SU-DHL-6 (cell line): ENCODE measurements at regions not wholly inside any gene's neighbourhood (a gene's known extent, or its start where the extent isn't known, plus 50 kb on each side); places are given as distances from the start of the nearest gene placed in this dataset.

Experiments used
- H2AFZ ChIP-seq: fragments of 200-600 bp; sonication (generic); 2 replicates; pipeline ENCODE4 v1.6.1; 2014; ENCODE audit warnings: low read depth, mild to moderate bottlenecking, moderate library complexity, mixed read lengths, antibody characterized with exemption, low read length; ENCODE audit not compliant: severe bottlenecking
- H3F3A ChIP-seq: fragments of 200-600 bp; shearing (Covaris generic); 2 replicates; pipeline ENCODE4 v1.6.0; 2016; ENCODE audit warnings: antibody characterized with exemption, mild to moderate bottlenecking; ENCODE audit not compliant: insufficient read depth
- H3K27ac ChIP-seq: fragments of 200-600 bp; sonication (generic); 2 replicates; pipeline ENCODE4 v1.5.1; 2016; ENCODE audit warnings: low read depth, mild to moderate bottlenecking, low read length, moderate library complexity, mixed read lengths
- H3K27me3 ChIP-seq: fragments of 200-600 bp; sonication (generic), shearing (Covaris generic); 2 replicates; pipeline ENCODE4 v1.6.0; 2014; ENCODE audit warnings: mild to moderate bottlenecking, low read length
- H3K36me3 ChIP-seq: fragments of 200-600 bp; sonication (generic); 2 replicates; pipeline ENCODE4 v1.6.1; 2014; ENCODE audit warnings: mild to moderate bottlenecking, low read length, mixed read lengths
- H3K4me2 ChIP-seq: fragments of 300-600, 200-600 bp; shearing (Covaris generic), sonication (generic); 2 replicates; pipeline ENCODE4 v1.6.0; 2014; ENCODE audit warnings: low read length, low read depth, mild to moderate bottlenecking; ENCODE audit not compliant: poor library complexity, severe bottlenecking
- H3K4me3 ChIP-seq: fragments of 200-600 bp; sonication (generic); 2 replicates; pipeline ENCODE4 v1.5.1; 2014; ENCODE audit warnings: antibody characterized with exemption, low read length, mild to moderate bottlenecking, mixed read lengths; ENCODE audit not compliant: insufficient read depth, poor library complexity, severe bottlenecking
- H3K79me2 ChIP-seq: fragments of 200-600 bp; sonication (generic); 2 replicates; pipeline ENCODE4 v1.6.1; 2014; ENCODE audit warnings: mild to moderate bottlenecking, low read length, moderate library complexity; ENCODE audit not compliant: insufficient read depth
- H3K9ac ChIP-seq: fragments of 200-600 bp; sonication (generic); 2 replicates; pipeline ENCODE4 v1.7.0; 2014; ENCODE audit warnings: mild to moderate bottlenecking, low read length
- H3K9me2 ChIP-seq: fragments of 200-600 bp; sonication (generic); replicated peaks from 2 replicates; pipeline ENCODE4 v1.6.1; 2014; ENCODE audit warnings: low read length; ENCODE audit not compliant: insufficient read depth
- H3K9me3 ChIP-seq: fragments of 200-600 bp; sonication (generic); 2 replicates; pipeline ENCODE4 v1.6.1; 2014; ENCODE audit warnings: low read length, mixed read lengths; ENCODE audit not compliant: insufficient read depth
- H4K20me1 ChIP-seq: fragments of 200-600 bp; sonication (generic); 2 replicates; pipeline ENCODE4 v1.6.1; 2014; ENCODE audit warnings: low read depth, mild to moderate bottlenecking, antibody characterized with exemption, low read length, moderate library complexity, mixed read lengths
- EZH2phosphoT487 ChIP-seq: fragments of 200-600 bp; sonication (generic), shearing (Covaris generic); conservative IDR thresholded peaks from 2 replicates; pipeline ENCODE4 v1.6.1; 2018; ENCODE audit warnings: mild to moderate bottlenecking, antibody characterized with exemption, low read length, moderate library complexity, mixed read lengths
- TF ChIP-seq, protein P1 (sequence below): fragments of 200-600 bp; sonication (generic); IDR thresholded peaks from one replicate; pipeline ENCODE4 v1.5.1; 2017; ENCODE audit warnings: antibody characterized with exemption, mild to moderate bottlenecking, low read length, moderate library complexity; ENCODE audit not compliant: insufficient read depth, poor library complexity, severe bottlenecking

DNA sequence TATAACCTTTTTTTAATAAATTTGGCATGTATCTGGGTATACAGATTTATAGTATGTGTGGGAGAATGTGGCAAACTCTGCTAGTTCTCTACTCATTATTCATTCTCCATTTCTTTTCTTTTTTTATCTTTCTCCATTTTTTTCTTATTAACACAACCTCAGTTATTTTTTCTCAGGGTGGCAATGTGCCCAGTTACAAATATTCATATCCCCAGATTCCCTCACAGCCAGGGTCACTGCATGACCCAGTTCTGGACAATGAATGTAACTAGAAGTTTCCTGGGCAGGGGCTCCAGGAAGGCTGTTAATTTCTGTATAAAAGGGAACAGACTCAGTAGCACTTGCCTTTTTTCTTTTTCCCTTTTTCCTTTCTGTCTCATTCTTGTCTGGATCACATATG lies 95.6 kb downstream of the VCPKMT start:
- H3K9ac ChIP-seq = no peak overlapping the region
- no peaks in the 10 kb centered on the region for H3F3A ChIP-seq
- no peaks in the 10 kb centered on the region for H3K9me2 ChIP-seq
- H2AFZ ChIP-seq = no peak overlapping the region
- H3K36me3 ChIP-seq = no peaks in the 10 kb centered on the region
- peaks cover 14% of the 10 kb centered on the region; the same call in 1 of the 2 replicates for H3K9me3 ChIP-seq
- no peaks in the 10 kb centered on the region for H3K79me2 ChIP-seq
- H3K27me3 ChIP-seq = no peaks in the 10 kb centered on the region
- TF ChIP-seq, protein P1, sequence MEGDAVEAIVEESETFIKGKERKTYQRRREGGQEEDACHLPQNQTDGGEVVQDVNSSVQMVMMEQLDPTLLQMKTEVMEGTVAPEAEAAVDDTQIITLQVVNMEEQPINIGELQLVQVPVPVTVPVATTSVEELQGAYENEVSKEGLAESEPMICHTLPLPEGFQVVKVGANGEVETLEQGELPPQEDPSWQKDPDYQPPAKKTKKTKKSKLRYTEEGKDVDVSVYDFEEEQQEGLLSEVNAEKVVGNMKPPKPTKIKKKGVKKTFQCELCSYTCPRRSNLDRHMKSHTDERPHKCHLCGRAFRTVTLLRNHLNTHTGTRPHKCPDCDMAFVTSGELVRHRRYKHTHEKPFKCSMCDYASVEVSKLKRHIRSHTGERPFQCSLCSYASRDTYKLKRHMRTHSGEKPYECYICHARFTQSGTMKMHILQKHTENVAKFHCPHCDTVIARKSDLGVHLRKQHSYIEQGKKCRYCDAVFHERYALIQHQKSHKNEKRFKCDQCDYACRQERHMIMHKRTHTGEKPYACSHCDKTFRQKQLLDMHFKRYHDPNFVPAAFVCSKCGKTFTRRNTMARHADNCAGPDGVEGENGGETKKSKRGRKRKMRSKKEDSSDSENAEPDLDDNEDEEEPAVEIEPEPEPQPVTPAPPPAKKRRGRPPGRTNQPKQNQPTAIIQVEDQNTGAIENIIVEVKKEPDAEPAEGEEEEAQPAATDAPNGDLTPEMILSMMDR = no peak
- no peak for TF ChIP-seq EZH2phosphoT487
- H3K27ac ChIP-seq = no peak overlapping the region
- H3K4me2 ChIP-seq = no peak overlapping the region
- H4K20me1 ChIP-seq = no peaks in the 10 kb centered on the region
- no peak overlapping the region for H3K4me3 ChIP-seq

DNA sequence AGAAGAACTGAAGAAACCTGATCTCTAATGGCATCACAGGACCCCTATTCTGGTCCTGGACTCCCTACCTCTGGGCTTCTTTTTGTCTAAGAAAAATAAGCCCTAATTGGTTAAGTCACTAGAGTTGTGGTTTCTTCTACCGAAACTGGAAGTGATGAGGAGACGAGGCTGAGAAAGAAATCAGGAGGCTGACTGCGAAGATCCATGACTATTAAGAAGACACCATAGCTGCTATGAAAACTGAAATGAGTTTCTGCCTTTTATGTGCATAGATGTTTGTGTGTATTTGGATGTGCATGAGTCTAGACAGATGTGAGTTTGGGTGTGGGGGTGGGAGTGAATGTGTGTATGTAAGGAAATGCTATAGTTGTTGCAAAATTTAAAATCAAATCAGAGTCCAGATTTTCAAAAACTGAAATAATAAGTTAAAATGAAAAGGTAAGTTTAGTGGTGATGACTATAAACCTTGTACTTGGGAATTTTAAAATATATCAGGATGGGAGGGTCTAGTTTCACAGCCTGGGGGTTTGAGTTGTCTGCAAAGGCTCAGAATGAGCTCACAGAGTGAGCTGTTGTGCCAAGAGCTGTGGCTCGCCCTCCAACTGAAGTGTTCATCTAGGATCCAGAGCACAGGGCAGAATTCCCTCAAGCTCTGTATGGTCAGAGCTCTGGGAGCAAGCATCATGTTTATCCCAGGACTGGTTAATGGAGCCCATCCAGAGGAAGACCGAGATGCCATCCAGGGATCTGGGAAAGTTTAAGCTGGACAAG lies 94.9 kb downstream of the VCPKMT start:
- H2AFZ ChIP-seq = no peak overlapping the region
- H3K79me2 ChIP-seq = no peaks in the 10 kb centered on the region
- no peak overlapping the region for H3K4me3 ChIP-seq
- H3K36me3 ChIP-seq = no peaks in the 10 kb centered on the region
- H3K9ac ChIP-seq = no peak overlapping the region
- H3F3A ChIP-seq = no peaks in the 10 kb centered on the region
- H3K9me3 ChIP-seq = peaks cover 14% of the 10 kb centered on the region; the same call in 1 of the 2 replicates
- no peaks in the 10 kb centered on the region for H4K20me1 ChIP-seq
- H3K4me2 ChIP-seq = no peak overlapping the region
- no peaks in the 10 kb centered on the region for H3K27me3 ChIP-seq
- TF ChIP-seq, protein P1 = no peak
- no peak for TF ChIP-seq EZH2phosphoT487
- no peak overlapping the region for H3K27ac ChIP-seq
- no peaks in the 10 kb centered on the region for H3K9me2 ChIP-seq

DNA sequence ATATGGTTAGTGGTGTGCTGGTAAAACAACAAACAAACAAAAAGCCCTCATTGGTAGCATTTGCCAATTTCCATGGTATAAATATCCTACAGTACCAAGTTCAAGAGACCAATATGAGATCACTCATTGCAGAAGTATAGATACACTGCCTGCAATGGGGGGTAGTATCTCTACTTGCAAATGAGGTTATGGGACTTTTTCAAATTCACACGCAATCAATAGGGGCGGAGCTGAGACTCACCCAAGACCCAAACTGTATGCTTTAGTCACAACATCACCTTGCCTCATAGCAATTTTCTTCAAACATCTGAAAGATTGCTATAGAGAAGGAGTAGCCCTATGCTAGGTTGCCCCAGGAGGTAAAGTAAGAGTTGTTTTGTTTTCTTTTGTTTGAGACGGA lies 93.7 kb downstream of the VCPKMT start:
- Histone ChIP-seq H3F3A (no peaks in the 10 kb centered on the region), H3K9me3 (peaks cover 14% of the 10 kb centered on the region; the same call in 1 of the 2 replicates), H3K27ac (no peak overlapping the region), H4K20me1 (no peaks in the 10 kb centered on the region), H2AFZ (no peak overlapping the region), H3K4me3 (no peak overlapping the region), H3K36me3 (no peaks in the 10 kb centered on the region), H3K79me2 (no peaks in the 10 kb centered on the region), H3K9ac (no peak overlapping the region), H3K27me3 (no peaks in the 10 kb centered on the region), H3K9me2 (no peaks in the 10 kb centered on the region), H3K4me2 (no peak overlapping the region)
- TF ChIP-seq EZH2phosphoT487 = no peak
- TF ChIP-seq, protein P1 = no peak
